Transverse colon (tissue), 4 donors: ENCODE measurements at regions not wholly inside any gene's neighbourhood (a gene's known extent, or its start where the extent isn't known, plus 50 kb on each side); places are given as distances from the start of the nearest gene placed in this dataset.

Experiments
- DNase-seq: peaks from one replicate; pipeline ENCODE4 v3.0.0-alpha.2; 2019
- H3K27ac ChIP-seq, 4 donors: fragments of 200-600 bp; sonication (generic); 2 replicates each; pipeline ENCODE4 v1.5.1; 2016 to 2018; ENCODE audit warnings: inconsistent platforms in 4 of 4
- H3K27me3 ChIP-seq: fragments of 200-600 bp; sonication (generic); 2 replicates; pipeline ENCODE4 v1.5.1; 2017; ENCODE audit warnings: inconsistent platforms
- H3K36me3 ChIP-seq, 4 donors: fragments of 200-600 bp; sonication (generic); 2 replicates each; pipeline ENCODE4 v1.5.1; 2017 to 2019; ENCODE audit warnings: inconsistent platforms in 4 of 4
- H3K4me1 ChIP-seq, 4 donors: fragments of 200-600 bp; sonication (generic); 2 replicates each; pipeline ENCODE4 v1.5.1; 2017 to 2020; ENCODE audit warnings: inconsistent platforms in 4 of 4
- H3K4me3 ChIP-seq, 4 donors: fragments of 200-600 bp; sonication (generic); 1 replicate in 1 of 4; 2 replicates in 3 of 4; pipeline versions ENCODE4 v1.5.1 to v1.6.1; 2017 to 2019; ENCODE audit warnings: inconsistent platforms in 4 of 4
- H3K9me3 ChIP-seq, 2 donors: fragments of 200-600 bp; sonication (generic); 2 replicates each; pipeline ENCODE4 v1.5.1; 2017 to 2019; ENCODE audit warnings: inconsistent platforms in 2 of 2
- CTCF ChIP-seq, 5 experiments: fragments of 200-600 bp in 3 of 5; fragments of 450-650 bp in 2 of 5; sonication (generic) in 3 of 5; IDR thresholded peaks; 1 replicate in 2 of 5; 2 replicates in 3 of 5; pipeline ENCODE4 v1.5.1; 2016 to 2017; ENCODE audit warnings: antibody characterized with exemption in 5 of 5, inconsistent platforms in 3 of 5, mild to moderate bottlenecking in 2 of 5, moderate library complexity in 1 of 5
- EP300 ChIP-seq: sonication (generic); formaldehyde crosslinking; IDR thresholded peaks from one replicate; pipeline ENCODE4 v1.6.1; 2017; ENCODE audit warnings: antibody characterized with exemption, low read depth
- POLR2A ChIP-seq: fragments of 450-650 bp; IDR thresholded peaks from one replicate; pipeline ENCODE4 v1.6.1; 2016; ENCODE audit warnings: antibody characterized with exemption, mild to moderate bottlenecking, moderate library complexity
- POLR2AphosphoS5 ChIP-seq, 3 donors: sonication (generic); formaldehyde crosslinking; IDR thresholded peaks; one replicate each; pipeline ENCODE4 v1.6.1; 2016; ENCODE audit warnings: antibody characterized with exemption in 3 of 3
- WGBS, 2 donors: methylation state at CpG; one replicate each; pipeline ENCODE4 v1.1.5; 2018; ENCODE audit warnings: low coverage in 1 of 2; 5-methylcytosine and 5-hydroxymethylcytosine counted together
- in situ Hi-C, 4 donors: fragments of 200-750 bp; cut with MboI; loops; one replicate each; pipeline versions ENCODE4 v1.15.0 to v1.15.1; 2017; ENCODE audit warnings: low sequenced_read_pairs in 3 of 4, low pct_ligation_motif_present in 1 of 4, low pct_unique_long_range_greater_than_20kb in 1 of 4
- intact Hi-C: fragments of 100-400 bp; cut with DNase I; formaldehyde crosslinking; loops from one replicate; pipeline ENCODE4 v1.15.1; 2023; ENCODE audit warnings: low total_unique reads

- DNase-seq, result no peak
- Histone ChIP-seq H3K4me3 (no peak overlapping the region), H3K27me3 (peaks cover 20% of the 10 kb centered on the region), H3K4me1 (no peaks in the 10 kb centered on the region), H3K36me3 (no peaks in the 10 kb centered on the region), H3K27ac (no peak overlapping the region), H3K9me3 (no peaks in the 10 kb centered on the region)
- in situ Hi-C loops (no loop called here), intact Hi-C loops (no loop called here)
- 60 to 88% methylated on average over 1 to 2 of the region's 2 CpGs for WGBS, 2 donors
- no peak for TF ChIP-seq POLR2A
- no peak for TF ChIP-seq POLR2AphosphoS5 (IDR thresholded peaks at IDR 0.05)
- no peak for TF ChIP-seq CTCF (IDR thresholded peaks at IDR 0.05)
- no peak for TF ChIP-seq EP300
Observed at GRCh38 chr16:86810062-86810461, 231.7 kb downstream of the FOXL1 start.

GRCh38 chr16:86812363-86812970, 234.1 kb downstream of the FOXL1 start:
- Histone ChIP-seq H3K4me3 (no peak overlapping the region), H3K27me3 (peaks cover 27% of the 10 kb centered on the region), H3K4me1 (no peaks in the 10 kb centered on the region), H3K36me3 (no peaks in the 10 kb centered on the region), H3K27ac (no peak overlapping the region), H3K9me3 (no peaks in the 10 kb centered on the region)
- DNase-seq, result no peak
- intact Hi-C loops (no loop called here), in situ Hi-C loops (no loop called here)
- TF ChIP-seq CTCF (IDR thresholded peaks at IDR 0.05) (no peak), POLR2AphosphoS5 (IDR thresholded peaks at IDR 0.05) (no peak), EP300 (no peak), POLR2A (no peak)
- WGBS, 2 donors, result 46 to 52% methylated on average over 2 of the region's 2 CpGs

GRCh38 chr16:86814256-86814655, 235.9 kb downstream of the FOXL1 start:
- Histone ChIP-seq H3K27me3 (peaks cover 32% of the 10 kb centered on the region), H3K4me1 (no peaks in the 10 kb centered on the region), H3K9me3 (no peaks in the 10 kb centered on the region), H3K36me3 (no peaks in the 10 kb centered on the region), H3K27ac (no peak overlapping the region), H3K4me3 (no peak overlapping the region)
- WGBS, 2 donors, result 71 to 89% methylated on average over 7 of the region's 7 CpGs
- TF ChIP-seq EP300 (no peak), CTCF (IDR thresholded peaks at IDR 0.05) (no peak), POLR2A (no peak), POLR2AphosphoS5 (IDR thresholded peaks at IDR 0.05) (no peak)
- no peak for DNase-seq
- in situ Hi-C loops (no loop called here), intact Hi-C loops (no loop called here)

- Histone ChIP-seq H3K4me1 (no peaks in the 10 kb centered on the region), H3K27me3 (peaks cover 44% of the 10 kb centered on the region), H3K36me3 (no peaks in the 10 kb centered on the region), H3K9me3 (no peaks in the 10 kb centered on the region), H3K27ac (no peak overlapping the region), H3K4me3 (no peak overlapping the region)
- in situ Hi-C loops (no loop called here), intact Hi-C loops (no loop called here)
- TF ChIP-seq POLR2AphosphoS5 (IDR thresholded peaks at IDR 0.05) (no peak), CTCF (IDR thresholded peaks at IDR 0.05) (no peak), EP300 (no peak), POLR2A (no peak)
- DNase-seq, result no peak
- WGBS, 2 donors, result 45 to 50% methylated on average over 6 to 9 of the region's 9 CpGs
Observed at GRCh38 chr16:86816930-86817625, 238.7 kb downstream of the FOXL1 start.
